ENCODE measurements at regions not wholly inside any gene's neighbourhood (a gene's known extent, or its start where the extent isn't known, plus 50 kb on each side); places are given as distances from the start of the nearest gene placed in this dataset.

GRCh38 chr9:129319938-129320481, 141.9 kb upstream of the IER5L start:
- Histone ChIP-seq H3K4me1 (ENCODE audit: control insufficient read depth in 4 of 4, insufficient read depth in 4 of 4, low read length in 3 of 4) (peaks cover 7 to 44% (median 30%) of the 10 kb centered on the region in 4 donors), H3K36me3 (ENCODE audit: control insufficient read depth in 4 of 4, insufficient read depth in 3 of 4, low read depth in 1 of 4, low read length in 3 of 4) (no peaks in the 10 kb centered on the region), H3K9me3 (ENCODE audit: control insufficient read depth in 4 of 4, low read length in 3 of 4) (no peaks in the 10 kb centered on the region), H3K27ac (ENCODE audit: low read depth in 1 of 2, low read length in 2 of 2) (peak overlapping the region; percentile 57 to 77), H3K9ac (ENCODE audit: low read depth in 1 of 2, low read length in 2 of 2) (peak overlapping the region in 1 of 2 donors; percentile 50), H3K4me3 (ENCODE audit: low read depth in 1 of 3, low read length in 3 of 3) (no peak overlapping the region), H3K27me3 (ENCODE audit: control insufficient read depth in 4 of 4, insufficient read depth in 4 of 4, low read length in 3 of 4) (no peaks in the 10 kb centered on the region)
- TF ChIP-seq REST (IDR thresholded peaks at IDR 0.05), result no peak
- TF ChIP-seq GABPA (IDR thresholded peaks at IDR 0.05 in 1 of 2, conservative IDR thresholded peaks at IDR 0.05 in 1 of 2), result no peak
- TF ChIP-seq NR2F2 (IDR thresholded peaks at IDR 0.05), result no peak
- TF ChIP-seq MAX (IDR thresholded peaks at IDR 0.05), result no peak
- no peak for TF ChIP-seq FOXA2 (IDR thresholded peaks at IDR 0.05)
- TF ChIP-seq TAF1 (conservative IDR thresholded peaks at IDR 0.05), result no peak
- no peak for TF ChIP-seq RAD21 (IDR thresholded peaks at IDR 0.05)
- no peak for TF ChIP-seq HNF4G (IDR thresholded peaks at IDR 0.05)
- no peak for TF ChIP-seq HNF4A (conservative IDR thresholded peaks at IDR 0.05)
- no peak for TF ChIP-seq YY1 (IDR thresholded peaks at IDR 0.05)
- TF ChIP-seq JUND (IDR thresholded peaks at IDR 0.05), result no peak
- TF ChIP-seq EGR1 (IDR thresholded peaks at IDR 0.05; ENCODE audit: low read depth in 2 of 2), result no peak
- DNase-seq (ENCODE audit: low spot score), result no peak
- 62% methylated on average over 14 of the region's 14 CpGs for WGBS

DNA sequence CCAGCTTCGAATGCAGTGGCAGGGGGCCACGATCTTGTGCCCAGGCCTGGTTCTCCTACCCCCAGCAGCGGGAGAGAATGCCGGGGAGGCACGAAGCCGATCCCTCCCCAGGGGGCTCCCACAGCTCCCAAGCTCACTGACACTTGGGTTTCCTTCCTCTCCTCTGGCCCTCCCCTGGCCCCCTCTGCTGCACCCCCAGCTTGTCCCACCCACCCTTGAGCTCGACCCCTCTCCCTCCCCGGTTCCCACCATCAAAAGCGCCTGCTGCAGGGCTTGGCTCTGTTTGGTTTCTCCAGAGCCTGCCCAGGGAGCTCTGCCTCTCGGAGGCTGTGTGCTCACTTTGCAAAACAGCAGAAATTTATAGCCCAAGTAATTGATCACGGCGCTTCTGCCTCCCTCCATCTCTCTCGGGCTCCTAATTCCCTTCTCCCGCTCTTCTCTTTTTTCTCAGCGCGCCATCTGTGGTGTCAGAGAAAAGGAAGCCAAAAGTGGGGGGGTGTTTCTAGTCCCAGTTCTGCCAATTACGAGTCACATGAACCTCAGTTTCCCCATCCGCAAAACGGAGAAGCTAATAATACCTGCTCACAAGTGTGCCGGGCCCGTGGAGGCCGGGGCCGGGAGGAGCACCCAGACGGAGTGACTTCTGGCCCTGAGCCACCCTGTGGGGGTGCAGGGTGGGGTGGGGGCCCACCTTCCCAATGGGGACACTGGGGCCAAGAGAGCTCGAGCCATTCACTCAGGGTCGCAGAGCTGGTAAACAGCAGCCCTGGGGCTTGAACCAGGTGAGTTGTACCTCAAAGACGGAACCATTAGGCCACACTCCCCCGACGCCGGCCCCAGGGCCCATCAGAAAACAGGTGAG, 141.2 kb upstream of the IER5L start:
- Histone ChIP-seq H3K4me1 (ENCODE audit: control insufficient read depth in 4 of 4, insufficient read depth in 4 of 4, low read length in 3 of 4) (peaks cover 7 to 42% (median 31%) of the 10 kb centered on the region in 4 donors), H3K27me3 (ENCODE audit: control insufficient read depth in 4 of 4, insufficient read depth in 4 of 4, low read length in 3 of 4) (no peaks in the 10 kb centered on the region), H3K9me3 (ENCODE audit: control insufficient read depth in 4 of 4, low read length in 3 of 4) (no peaks in the 10 kb centered on the region), H3K27ac (ENCODE audit: low read depth in 1 of 2, low read length in 2 of 2) (peak overlapping the region in 1 of 2 donors; percentile 77), H3K9ac (ENCODE audit: low read depth in 1 of 2, low read length in 2 of 2) (no peak overlapping the region), H3K4me3 (ENCODE audit: low read depth in 1 of 3, low read length in 3 of 3) (no peak overlapping the region), H3K36me3 (ENCODE audit: control insufficient read depth in 4 of 4, insufficient read depth in 3 of 4, low read depth in 1 of 4, low read length in 3 of 4) (no peaks in the 10 kb centered on the region)
- TF ChIP-seq HNF4A (conservative IDR thresholded peaks at IDR 0.05) (no peak), FOXA2 (IDR thresholded peaks at IDR 0.05) (no peak), MAX (IDR thresholded peaks at IDR 0.05) (no peak), TAF1 (conservative IDR thresholded peaks at IDR 0.05) (no peak), ZBTB33 (IDR thresholded peaks at IDR 0.05) (no peak), RXRA (IDR thresholded peaks at IDR 0.05) (no peak), REST (IDR thresholded peaks at IDR 0.05) (no peak), RAD21 (IDR thresholded peaks at IDR 0.05) (no peak), YY1 (IDR thresholded peaks at IDR 0.05) (no peak), NR2F2 (IDR thresholded peaks at IDR 0.05) (no peak), SP1 (IDR thresholded peaks at IDR 0.05) (no peak), JUND (IDR thresholded peaks at IDR 0.05) (no peak), EGR1 (IDR thresholded peaks at IDR 0.05; ENCODE audit: low read depth in 2 of 2) (no peak), ATF3 (IDR thresholded peaks at IDR 0.05) (no peak), FOXA1 (IDR thresholded peaks at IDR 0.05) (no peak), GABPA (IDR thresholded peaks at IDR 0.05 in 1 of 2, conservative IDR thresholded peaks at IDR 0.05 in 1 of 2) (no peak)
- TF ChIP-seq, protein P1, sequence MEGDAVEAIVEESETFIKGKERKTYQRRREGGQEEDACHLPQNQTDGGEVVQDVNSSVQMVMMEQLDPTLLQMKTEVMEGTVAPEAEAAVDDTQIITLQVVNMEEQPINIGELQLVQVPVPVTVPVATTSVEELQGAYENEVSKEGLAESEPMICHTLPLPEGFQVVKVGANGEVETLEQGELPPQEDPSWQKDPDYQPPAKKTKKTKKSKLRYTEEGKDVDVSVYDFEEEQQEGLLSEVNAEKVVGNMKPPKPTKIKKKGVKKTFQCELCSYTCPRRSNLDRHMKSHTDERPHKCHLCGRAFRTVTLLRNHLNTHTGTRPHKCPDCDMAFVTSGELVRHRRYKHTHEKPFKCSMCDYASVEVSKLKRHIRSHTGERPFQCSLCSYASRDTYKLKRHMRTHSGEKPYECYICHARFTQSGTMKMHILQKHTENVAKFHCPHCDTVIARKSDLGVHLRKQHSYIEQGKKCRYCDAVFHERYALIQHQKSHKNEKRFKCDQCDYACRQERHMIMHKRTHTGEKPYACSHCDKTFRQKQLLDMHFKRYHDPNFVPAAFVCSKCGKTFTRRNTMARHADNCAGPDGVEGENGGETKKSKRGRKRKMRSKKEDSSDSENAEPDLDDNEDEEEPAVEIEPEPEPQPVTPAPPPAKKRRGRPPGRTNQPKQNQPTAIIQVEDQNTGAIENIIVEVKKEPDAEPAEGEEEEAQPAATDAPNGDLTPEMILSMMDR (IDR thresholded peaks at IDR 0.05; ENCODE audit: low read depth, low read length, missing input control), result no peak
- 92% methylated on average over 30 of the region's 30 CpGs for WGBS
- DNase-seq (ENCODE audit: low spot score), result no peak
